VCaP (cell line): ENCODE measurements at regions not wholly inside any gene's neighbourhood (a gene's known extent, or its start where the extent isn't known, plus 50 kb on each side); places are given as distances from the start of the nearest gene placed in this dataset.

ENCODE experiments used
- H3K27ac ChIP-seq: fragments of 450-650 bp; 2 replicates; pipeline ENCODE4 v1.5.1; 2017
- TF ChIP-seq, protein P1 (sequence below): fragments of 450-650 bp; conservative IDR thresholded peaks from 2 replicates; pipeline ENCODE4 v1.5.1; 2017; ENCODE audit warnings: mild to moderate bottlenecking, moderate library complexity

DNA sequence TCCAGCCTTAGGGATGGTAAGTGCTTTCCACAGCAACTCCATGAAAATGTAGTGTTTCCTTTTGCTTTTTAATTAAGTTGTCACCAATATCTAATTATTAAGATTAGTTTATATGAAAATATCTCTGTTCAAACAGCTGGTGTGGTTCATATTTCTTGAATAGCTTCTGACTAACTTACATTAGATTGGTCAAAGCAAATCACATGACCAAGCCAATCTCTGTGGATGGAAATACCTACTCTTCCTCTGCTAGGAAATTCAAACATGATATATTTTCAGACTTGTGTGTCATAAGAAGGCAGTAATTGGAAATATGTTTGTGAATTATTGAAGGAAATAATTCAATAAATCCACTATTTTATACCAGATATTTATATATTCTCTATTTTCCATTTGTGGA lies 54.6 kb upstream of the CADM2 start:
- TF ChIP-seq, protein P1, sequence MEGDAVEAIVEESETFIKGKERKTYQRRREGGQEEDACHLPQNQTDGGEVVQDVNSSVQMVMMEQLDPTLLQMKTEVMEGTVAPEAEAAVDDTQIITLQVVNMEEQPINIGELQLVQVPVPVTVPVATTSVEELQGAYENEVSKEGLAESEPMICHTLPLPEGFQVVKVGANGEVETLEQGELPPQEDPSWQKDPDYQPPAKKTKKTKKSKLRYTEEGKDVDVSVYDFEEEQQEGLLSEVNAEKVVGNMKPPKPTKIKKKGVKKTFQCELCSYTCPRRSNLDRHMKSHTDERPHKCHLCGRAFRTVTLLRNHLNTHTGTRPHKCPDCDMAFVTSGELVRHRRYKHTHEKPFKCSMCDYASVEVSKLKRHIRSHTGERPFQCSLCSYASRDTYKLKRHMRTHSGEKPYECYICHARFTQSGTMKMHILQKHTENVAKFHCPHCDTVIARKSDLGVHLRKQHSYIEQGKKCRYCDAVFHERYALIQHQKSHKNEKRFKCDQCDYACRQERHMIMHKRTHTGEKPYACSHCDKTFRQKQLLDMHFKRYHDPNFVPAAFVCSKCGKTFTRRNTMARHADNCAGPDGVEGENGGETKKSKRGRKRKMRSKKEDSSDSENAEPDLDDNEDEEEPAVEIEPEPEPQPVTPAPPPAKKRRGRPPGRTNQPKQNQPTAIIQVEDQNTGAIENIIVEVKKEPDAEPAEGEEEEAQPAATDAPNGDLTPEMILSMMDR: no peak
- H3K27ac ChIP-seq: no peak overlapping the region

DNA sequence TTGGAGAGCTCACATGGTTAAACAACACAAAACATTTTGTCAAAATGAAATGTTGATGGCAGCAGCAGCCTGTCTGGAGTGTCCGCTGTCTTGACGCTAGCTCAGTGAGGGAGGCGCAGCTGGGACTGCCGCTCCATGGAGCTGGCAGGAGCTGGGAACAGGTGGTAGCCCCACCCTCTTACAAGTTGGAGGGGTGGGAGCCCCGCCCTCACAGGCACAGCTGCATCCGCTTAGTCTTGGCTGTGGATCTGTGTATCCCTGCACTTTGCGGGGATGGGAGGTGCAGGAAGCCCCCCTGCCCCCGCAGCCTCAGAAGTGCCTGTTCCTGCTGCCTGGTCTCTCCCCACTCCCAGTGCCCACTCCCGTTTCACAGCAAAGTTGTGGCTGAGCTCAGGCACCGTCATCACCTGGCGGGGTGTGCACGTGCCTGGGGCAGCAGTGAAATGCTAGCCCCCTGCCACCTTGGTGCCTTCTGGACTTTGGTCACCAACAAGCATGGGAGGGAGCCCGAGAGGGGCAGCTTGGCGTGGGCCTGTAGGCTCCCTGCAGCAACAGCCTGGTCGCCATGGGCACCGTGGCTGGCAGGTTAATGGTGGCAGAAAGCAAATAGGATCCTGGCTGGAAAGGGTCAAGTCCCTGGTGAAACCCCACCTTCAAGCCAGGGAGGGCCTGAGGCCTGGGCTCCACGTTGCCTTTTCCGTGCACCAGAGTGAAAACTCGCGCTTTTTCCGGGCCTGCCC lies 53.8 kb upstream of the CADM2 start:
- H3K27ac ChIP-seq: no peak overlapping the region
- TF ChIP-seq, protein P1: no peak

DNA sequence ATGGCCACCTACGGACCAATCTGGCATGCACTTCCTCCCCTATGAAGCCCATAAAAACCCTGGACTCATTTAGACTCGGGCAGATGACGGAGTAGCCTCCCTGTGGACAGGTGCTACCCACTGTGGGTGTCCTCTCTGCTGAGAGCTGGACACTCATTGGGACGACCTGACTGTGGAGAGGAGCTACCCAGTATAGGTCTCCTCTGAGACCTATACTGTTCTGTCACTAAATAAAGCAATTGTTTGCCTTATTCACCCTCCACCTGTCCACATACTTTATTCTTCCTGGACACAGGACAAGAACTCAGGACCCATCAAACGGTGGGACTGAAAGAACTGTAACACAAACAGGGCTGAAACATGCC lies 53.3 kb upstream of the CADM2 start:
- TF ChIP-seq, protein P1: no peak
- no peak overlapping the region for H3K27ac ChIP-seq

DNA sequence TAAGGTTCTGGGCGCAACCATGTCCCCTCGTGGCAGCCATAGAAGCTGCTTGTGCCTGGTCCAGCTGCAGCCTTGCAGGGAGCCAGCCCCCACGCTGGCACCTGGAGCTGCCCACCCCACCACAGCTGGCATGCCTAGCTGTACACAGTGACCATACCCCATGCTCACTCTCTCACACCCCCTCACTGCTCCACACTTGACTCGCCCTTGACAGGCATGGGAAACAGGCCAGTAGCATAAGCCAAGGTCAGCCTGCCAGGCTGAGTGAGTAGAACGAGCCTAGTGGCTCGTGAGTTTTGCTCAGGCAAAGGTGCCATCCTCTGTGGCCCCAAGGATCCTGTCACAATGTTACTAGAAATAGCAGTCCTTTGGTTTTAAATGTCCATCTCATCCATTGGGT lies 52.7 kb upstream of the CADM2 start:
- TF ChIP-seq, protein P1: no peak
- no peak overlapping the region for H3K27ac ChIP-seq
